HCT116 (cell line): ENCODE measurements at regions not wholly inside any gene's neighbourhood (a gene's known extent, or its start where the extent isn't known, plus 50 kb on each side); places are given as distances from the start of the nearest gene placed in this dataset.

ENCODE experiments used
- ATAC-seq: fragments of 200-7000 bp; cut with Tn5 transposase; 2 replicates; pipeline ENCODE4 v1.9.1; 2020; ENCODE audit warnings: mild to moderate bottlenecking, moderate library complexity
- BruUV-seq: library from RNA; stranded (reverse); fragments of 400-500 nt; replicated peaks from 2 replicates; lab custom pipeline; 2021; lab: Mats Ljungman, UMichigan
- CTCF ChIA-PET: fragments of 300-600 bp; sonication (Branson Sonifier 250); formaldehyde crosslinking; loops from one replicate; lab custom pipeline; 2021; ENCODE audit warnings: antibody characterized with exemption; lab: Charles Lee
- POLR2A ChIA-PET: fragments of 300-600, 350-600 bp; sonication (Branson Sonifier 250); formaldehyde crosslinking; loops from one replicate; lab custom pipeline; 2021; ENCODE audit warnings: antibody characterized with exemption; lab: Charles Lee
- RAD21 ChIA-PET, 2 experiments: fragments of 300-600 bp; sonication (Branson Sonifier 250); formaldehyde crosslinking; loops; one replicate each; lab custom pipeline; 2023; ENCODE audit warnings: low total read pairs in 2 of 2; ENCODE audit not compliant: uncharacterized antibody in 2 of 2, unreplicated experiment in 2 of 2, low non-redundant PET in 1 of 2; lab: Charles Lee
- DNase-seq: peaks from one replicate; pipeline ENCODE4 v3.0.0-alpha.2; 2010; ENCODE audit warnings: low read depth, low spot score
- H2AFZ ChIP-seq: fragments of 200-600 bp; shearing (Covaris generic), sonication (generic); 2 replicates; pipeline ENCODE4 v1.6.1; 2017; ENCODE audit warnings: low read depth, mixed run types, mixed read lengths, antibody characterized with exemption, low read length; ENCODE audit not compliant: poor library complexity, severe bottlenecking
- H3K27ac ChIP-seq: 2 replicates; pipeline ENCODE4 v1.5.1; 2012; ENCODE audit warnings: low read depth, low read length
- H3K27me3 ChIP-seq: fragments of 200-600 bp; sonication (generic); 2 replicates; pipeline ENCODE4 v1.6.1; 2016; ENCODE audit warnings: mixed run types, low read length, mixed read lengths; ENCODE audit not compliant: insufficient read depth
- H3K36me3 ChIP-seq, 2 experiments: fragments of 200-500 bp in 1 of 2; fragments of 200-600 bp in 1 of 2; sonication (Bioruptor generic) in 1 of 2; sonication (generic) in 1 of 2; 2 replicates each; pipeline versions ENCODE4 v1.5.1 to v1.6.1; 2014 to 2016; ENCODE audit warnings: low read length in 2 of 2, inconsistent platforms in 1 of 2, mixed read lengths in 1 of 2, mixed run types in 1 of 2; ENCODE audit not compliant: insufficient read depth in 2 of 2, control insufficient read depth in 1 of 2
- H3K4me1 ChIP-seq, 2 experiments: fragments of 200-600 bp in 1 of 2; sonication (generic) in 1 of 2; 2 replicates each; pipeline versions ENCODE4 v1.5.1 to v1.6.1; 2012 to 2017; ENCODE audit warnings: low read length in 2 of 2, inconsistent platforms in 1 of 2, mild to moderate bottlenecking in 1 of 2, mixed read lengths in 1 of 2, mixed run types in 1 of 2, moderate library complexity in 1 of 2; ENCODE audit not compliant: insufficient read depth in 2 of 2, control insufficient read depth in 1 of 2
- H3K4me2 ChIP-seq: fragments of 200-600 bp; sonication (generic); 2 replicates; pipeline ENCODE4 v1.6.1; 2017; ENCODE audit warnings: mixed run types, low read length, mixed read lengths
- H3K4me3 ChIP-seq, 2 experiments: fragments of 200-600 bp in 1 of 2; sonication (generic) in 1 of 2; replicated peaks in 1 of 2; 2 replicates each; pipeline ENCODE4 v1.5.1; 2011 to 2016; ENCODE audit warnings: low read length in 2 of 2, control low read depth in 1 of 2, low read depth in 1 of 2, mild to moderate bottlenecking in 1 of 2, mixed read lengths in 1 of 2, mixed run types in 1 of 2
- H3K79me2 ChIP-seq: fragments of 200-600 bp; sonication (generic); 2 replicates; pipeline ENCODE4 v1.6.1; 2017; ENCODE audit warnings: mild to moderate bottlenecking, mixed run types, low read length, moderate library complexity, mixed read lengths; ENCODE audit not compliant: insufficient read depth
- H3K9ac ChIP-seq: fragments of 200-600 bp; sonication (generic); 2 replicates; pipeline ENCODE4 v1.6.1; 2016; ENCODE audit warnings: low read length, mixed read lengths
- H3K9me2 ChIP-seq: fragments of 200-600 bp; sonication (generic), shearing (Covaris generic); 2 replicates; pipeline ENCODE4 v1.6.1; 2017; ENCODE audit warnings: mixed run types, mild to moderate bottlenecking, moderate library complexity; ENCODE audit not compliant: insufficient read depth
- H3K9me3 ChIP-seq, 2 experiments: fragments of 200-500 bp in 1 of 2; fragments of 200-600 bp in 1 of 2; sonication (Bioruptor generic) in 1 of 2; sonication (generic) in 1 of 2; 2 replicates each; pipeline ENCODE4 v1.6.1; 2014 to 2017; ENCODE audit warnings: low read length in 2 of 2, mixed read lengths in 2 of 2, inconsistent platforms in 1 of 2, low read depth in 1 of 2, mild to moderate bottlenecking in 1 of 2, mixed run types in 1 of 2, moderate library complexity in 1 of 2; ENCODE audit not compliant: control insufficient read depth in 1 of 2, insufficient read depth in 1 of 2
- H4K20me1 ChIP-seq: fragments of 200-600 bp; sonication (generic), shearing (Covaris generic); 2 replicates; pipeline ENCODE4 v1.6.1; 2017; ENCODE audit warnings: mixed run types, mild to moderate bottlenecking, moderate library complexity; ENCODE audit not compliant: insufficient read depth
- EZH2 ChIP-seq: fragments of 200-600 bp; sonication (generic); IDR thresholded peaks from 2 replicates; pipeline ENCODE4 v1.6.1; 2017; ENCODE audit warnings: antibody characterized with exemption, mixed run types
- EZH2phosphoT487 ChIP-seq: fragments of 200-600 bp; IDR thresholded peaks from 2 replicates; pipeline ENCODE4 v1.6.1; 2018; ENCODE audit warnings: antibody characterized with exemption, borderline replicate concordance
- ZFX ChIP-seq: fragments of 450-650 bp; IDR thresholded peaks from 2 replicates; pipeline ENCODE4 v1.6.1; 2017
- intact Hi-C: fragments of 100-400 bp; cut with micrococcal nuclease; formaldehyde crosslinking; loops from 2 replicates; pipeline ENCODE4 v1.10.0; 2022
- TF ChIP-seq, protein P1 (sequence below): IDR thresholded peaks from 2 replicates; pipeline ENCODE4 v1.6.1; 2012; ENCODE audit warnings: low read depth

DNA sequence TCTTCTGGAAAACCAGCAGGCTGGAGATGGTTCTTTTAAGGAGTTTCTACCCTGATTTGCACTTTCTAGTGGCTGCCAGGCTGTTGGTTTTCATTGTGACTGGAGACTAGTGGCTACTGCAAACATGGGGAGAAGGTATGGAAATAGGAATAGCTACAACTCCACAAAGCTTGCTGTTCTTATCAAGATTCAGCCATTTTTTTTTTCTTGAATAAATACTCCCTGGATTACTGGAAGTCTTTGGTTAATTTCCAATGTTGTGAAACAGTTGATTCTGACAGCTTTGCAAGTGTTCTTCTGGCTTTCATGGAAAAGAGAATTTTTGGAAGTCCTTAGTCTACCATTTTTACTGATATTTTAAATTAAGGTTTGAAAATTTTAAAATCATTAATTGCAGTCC, 277.7 kb downstream of the HS3ST3A1 start:
- no peaks in the 10 kb centered on the region for H3K9me2 ChIP-seq
- TF ChIP-seq, protein P1, sequence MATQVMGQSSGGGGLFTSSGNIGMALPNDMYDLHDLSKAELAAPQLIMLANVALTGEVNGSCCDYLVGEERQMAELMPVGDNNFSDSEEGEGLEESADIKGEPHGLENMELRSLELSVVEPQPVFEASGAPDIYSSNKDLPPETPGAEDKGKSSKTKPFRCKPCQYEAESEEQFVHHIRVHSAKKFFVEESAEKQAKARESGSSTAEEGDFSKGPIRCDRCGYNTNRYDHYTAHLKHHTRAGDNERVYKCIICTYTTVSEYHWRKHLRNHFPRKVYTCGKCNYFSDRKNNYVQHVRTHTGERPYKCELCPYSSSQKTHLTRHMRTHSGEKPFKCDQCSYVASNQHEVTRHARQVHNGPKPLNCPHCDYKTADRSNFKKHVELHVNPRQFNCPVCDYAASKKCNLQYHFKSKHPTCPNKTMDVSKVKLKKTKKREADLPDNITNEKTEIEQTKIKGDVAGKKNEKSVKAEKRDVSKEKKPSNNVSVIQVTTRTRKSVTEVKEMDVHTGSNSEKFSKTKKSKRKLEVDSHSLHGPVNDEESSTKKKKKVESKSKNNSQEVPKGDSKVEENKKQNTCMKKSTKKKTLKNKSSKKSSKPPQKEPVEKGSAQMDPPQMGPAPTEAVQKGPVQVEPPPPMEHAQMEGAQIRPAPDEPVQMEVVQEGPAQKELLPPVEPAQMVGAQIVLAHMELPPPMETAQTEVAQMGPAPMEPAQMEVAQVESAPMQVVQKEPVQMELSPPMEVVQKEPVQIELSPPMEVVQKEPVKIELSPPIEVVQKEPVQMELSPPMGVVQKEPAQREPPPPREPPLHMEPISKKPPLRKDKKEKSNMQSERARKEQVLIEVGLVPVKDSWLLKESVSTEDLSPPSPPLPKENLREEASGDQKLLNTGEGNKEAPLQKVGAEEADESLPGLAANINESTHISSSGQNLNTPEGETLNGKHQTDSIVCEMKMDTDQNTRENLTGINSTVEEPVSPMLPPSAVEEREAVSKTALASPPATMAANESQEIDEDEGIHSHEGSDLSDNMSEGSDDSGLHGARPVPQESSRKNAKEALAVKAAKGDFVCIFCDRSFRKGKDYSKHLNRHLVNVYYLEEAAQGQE: no peak
- H3K36me3 ChIP-seq: no peaks in the 10 kb centered on the region
- H4K20me1 ChIP-seq: no peaks in the 10 kb centered on the region
- H3K9me3 ChIP-seq: no peaks in the 10 kb centered on the region
- no peak overlapping the region for H2AFZ ChIP-seq
- H3K9ac ChIP-seq: no peak overlapping the region
- no peaks in the 10 kb centered on the region for H3K79me2 ChIP-seq
- no peak overlapping the region for H3K27ac ChIP-seq
- RAD21 ChIA-PET: no interaction called here
- CTCF ChIA-PET: no interaction called here
- no peak for DNase-seq
- H3K4me2 ChIP-seq: no peak overlapping the region
- intact Hi-C loops: no loop called here
- H3K4me3 ChIP-seq: no peak overlapping the region
- no TSS peak for BruUV-seq
- no peaks in the 10 kb centered on the region for H3K4me1 ChIP-seq
- POLR2A ChIA-PET: no interaction called here
- H3K27me3 ChIP-seq: no peaks in the 10 kb centered on the region
- ATAC-seq: no peak

DNA sequence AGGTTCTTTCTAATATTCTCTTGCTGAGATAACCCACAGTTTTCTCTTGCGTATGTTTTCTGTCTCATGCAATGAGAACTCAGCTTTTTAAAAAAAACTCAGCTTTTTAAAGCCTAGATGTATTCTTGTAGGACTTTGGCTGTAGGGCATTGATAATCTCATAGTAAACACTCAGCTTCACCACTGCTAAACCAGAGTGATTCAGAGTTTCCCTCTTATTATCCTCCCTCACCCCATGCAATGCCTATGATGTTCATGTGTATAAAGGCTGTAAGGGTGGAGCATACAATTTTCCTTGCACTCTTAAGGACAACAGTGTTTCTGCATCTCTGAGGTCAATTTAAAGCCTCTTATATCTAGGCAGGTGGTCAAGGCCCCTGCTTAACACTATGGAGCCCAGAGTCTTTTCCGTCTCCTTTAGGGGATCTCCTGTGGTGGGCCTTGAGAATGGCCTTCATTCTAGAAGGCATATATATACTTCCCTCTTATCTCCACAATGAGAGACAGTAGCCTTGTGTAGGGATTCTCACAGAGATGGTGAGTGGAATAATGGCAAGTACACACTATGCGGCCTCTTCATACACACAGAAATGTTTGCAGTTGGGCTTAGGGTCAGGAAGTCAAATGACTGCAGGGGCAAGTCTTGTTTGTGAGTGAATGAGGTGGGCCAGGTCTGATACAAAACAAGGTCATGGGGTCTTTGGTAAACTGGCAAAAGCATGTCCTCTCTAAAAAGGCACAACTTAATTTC, 279.6 kb downstream of the HS3ST3A1 start:
- H3K4me3 ChIP-seq: no peak overlapping the region
- H3K9ac ChIP-seq: no peak overlapping the region
- POLR2A ChIA-PET: no interaction called here
- H2AFZ ChIP-seq: no peak overlapping the region
- H3K36me3 ChIP-seq: no peaks in the 10 kb centered on the region
- H3K9me3 ChIP-seq: no peaks in the 10 kb centered on the region
- H3K9me2 ChIP-seq: no peaks in the 10 kb centered on the region
- H4K20me1 ChIP-seq: no peaks in the 10 kb centered on the region
- no peak for ATAC-seq
- H3K27me3 ChIP-seq: no peaks in the 10 kb centered on the region
- no peak for TF ChIP-seq EZH2phosphoT487
- TF ChIP-seq ZFX: no peak
- TF ChIP-seq EZH2: no peak
- TF ChIP-seq, all 23 proteins: peak for 0
- BruUV-seq: no TSS peak
- no peak for DNase-seq
- Histone ChIP-seq H3K79me2 (no peaks in the 10 kb centered on the region), H3K4me1 (no peaks in the 10 kb centered on the region), H3K4me2 (no peak overlapping the region), H3K27ac (no peak overlapping the region)
- intact Hi-C loops: no loop called here
- ChIA-PET CTCF (no interaction called here), RAD21 (no interaction called here)
